WTC11 (cell line): ENCODE measurements at regions not wholly inside any gene's neighbourhood (a gene's known extent, or its start where the extent isn't known, plus 50 kb on each side); places are given as distances from the start of the nearest gene placed in this dataset.

Source experiments
- ATAC-seq: fragments of 200-7000 bp; cut with Tn5 transposase; 2 replicates; pipeline ENCODE4 v1.10.0; 2021; ENCODE audit warnings: mild to moderate bottlenecking, moderate library complexity
- CTCF ChIA-PET: fragments of 300-600 bp; sonication (Branson Sonifier 250); formaldehyde crosslinking; loops from one replicate; lab custom pipeline; 2021; ENCODE audit warnings: antibody characterized with exemption; lab: Charles Lee
- POLR2A ChIA-PET: fragments of 350-600 bp; sonication (Branson Sonifier 250); formaldehyde crosslinking; loops from one replicate; lab custom pipeline; 2021; ENCODE audit warnings: antibody characterized with exemption; lab: Charles Lee
- DNase-seq: peaks from one replicate; pipeline ENCODE4 v3.0.0; 2021; ENCODE audit warnings: low spot score
- H3K27ac Mint-ChIP-seq: 2 replicates; pipeline ENCODE4 v1.8.0; 2021; ENCODE audit warnings: mixed read lengths
- H3K27me3 Mint-ChIP-seq: 2 replicates; pipeline ENCODE4 v1.8.0; 2021; ENCODE audit warnings: low read depth, mild to moderate bottlenecking, moderate library complexity, mixed read lengths
- H3K36me3 Mint-ChIP-seq: 2 replicates; pipeline ENCODE4 v1.8.0; 2021; ENCODE audit warnings: mixed read lengths
- H3K4me1 Mint-ChIP-seq: 2 replicates; pipeline ENCODE4 v1.8.0; 2022; ENCODE audit warnings: mixed read lengths
- H3K4me3 Mint-ChIP-seq: 2 replicates; pipeline ENCODE4 v1.8.0; 2021; ENCODE audit warnings: mild to moderate bottlenecking, moderate library complexity, mixed read lengths
- H3K9me3 Mint-ChIP-seq: 2 replicates; pipeline ENCODE4 v1.8.0; 2021; ENCODE audit warnings: mixed read lengths
- AFF4 ChIP-seq: sonication (generic); formaldehyde crosslinking; IDR thresholded peaks from 2 replicates; pipeline ENCODE4 v1.8.1; 2023; ENCODE audit warnings: mild to moderate bottlenecking, missing genetic modification reagents, borderline replicate concordance
- GABPB1 ChIP-seq: sonication (generic); formaldehyde crosslinking; IDR thresholded peaks from 2 replicates; pipeline ENCODE4 v1.8.1; 2023; ENCODE audit warnings: mild to moderate bottlenecking, missing genetic modification reagents
- GTF2I ChIP-seq: fragments of 250-450 bp; sonication (Bioruptor Pico); conservative IDR thresholded peaks from 2 replicates; pipeline ENCODE4 v1.4.0; 2021; ENCODE audit warnings: mild to moderate bottlenecking
- MXD4 ChIP-seq: fragments of 250-450 bp; sonication (Bioruptor Pico); IDR thresholded peaks from 2 replicates; pipeline ENCODE4 v1.8.0; 2021; ENCODE audit warnings: mild to moderate bottlenecking, moderate library complexity, borderline replicate concordance
- OVOL2 ChIP-seq: fragments of 250-450 bp; sonication (Bioruptor Pico); IDR thresholded peaks from 2 replicates; pipeline ENCODE4 v1.9.0; 2021; ENCODE audit warnings: mild to moderate bottlenecking, borderline replicate concordance
- PRDM15 ChIP-seq: sonication (generic); formaldehyde crosslinking; IDR thresholded peaks from 2 replicates; pipeline ENCODE4 v1.8.0; 2022; ENCODE audit warnings: missing genetic modification reagents
- PRRX2 ChIP-seq: fragments of 250-450 bp; sonication (Bioruptor Pico); IDR thresholded peaks from 2 replicates; pipeline ENCODE4 v1.8.0; 2021; ENCODE audit warnings: mild to moderate bottlenecking
- TEAD4 ChIP-seq: sonication (generic); formaldehyde crosslinking; IDR thresholded peaks from 2 replicates; pipeline ENCODE4 v1.8.0; 2022; ENCODE audit warnings: mild to moderate bottlenecking, missing genetic modification reagents
- USF1 ChIP-seq: sonication (generic); formaldehyde crosslinking; IDR thresholded peaks from 2 replicates; pipeline ENCODE4 v1.8.0; 2022; ENCODE audit warnings: mild to moderate bottlenecking, missing genetic modification reagents
- TF ChIP-seq, protein P1 (sequence below): fragments of 250-450 bp; sonication (Bioruptor Pico); IDR thresholded peaks from 2 replicates; pipeline ENCODE4 v1.9.0; 2021; ENCODE audit warnings: moderate library complexity, mild to moderate bottlenecking, inconsistent platforms, borderline replicate concordance
- TF ChIP-seq, protein P2 (sequence below): fragments of 200-600 bp; IDR thresholded peaks from 2 replicates; pipeline ENCODE4 v1.8.0; 2022; ENCODE audit warnings: antibody characterized with exemption

DNA sequence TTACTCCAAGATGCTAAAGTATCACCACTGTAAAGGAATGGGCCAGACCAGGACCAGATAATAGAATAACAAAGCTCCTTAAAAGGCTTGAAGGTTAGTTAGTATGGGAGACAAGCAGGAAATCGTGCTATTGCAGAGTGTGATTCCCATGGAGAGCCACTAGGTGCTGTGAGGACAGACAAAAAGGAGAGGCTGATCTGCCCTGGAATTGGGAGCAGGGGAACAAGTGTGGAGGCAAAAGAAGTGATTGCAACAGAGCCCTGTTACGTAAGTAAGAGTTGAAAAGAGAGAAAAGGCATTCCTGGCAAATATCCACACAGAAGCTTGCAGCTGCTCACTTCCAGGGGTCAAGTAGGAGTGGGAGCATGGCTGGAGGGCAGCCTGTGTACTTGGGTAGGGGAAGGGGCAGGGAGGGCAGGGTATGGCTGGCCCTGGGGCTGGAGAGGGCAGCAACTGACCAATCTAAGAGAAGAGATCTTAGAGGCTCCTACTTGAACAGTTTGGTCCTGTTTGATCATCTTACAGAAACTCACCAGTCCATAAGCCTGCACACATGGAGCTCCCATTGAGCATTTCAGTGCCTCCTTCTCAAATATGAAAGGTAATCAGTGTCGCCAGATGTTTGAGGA lies 207.7 kb upstream of the GJB5 start:
- ChIA-PET POLR2A (no interaction called here), CTCF (interaction anchor here (0.6 to 1.7 kb wide), 22 partner anchors 9 to 544 kb away, joined by 3 to 17 read pairs (median 4); no protein-coding TSS in a partner anchor)
- Mint-ChIP-seq H3K9me3 (no peaks in the 10 kb centered on the region), H3K4me3 (no peak overlapping the region), H3K27me3 (peaks cover 10% of the 10 kb centered on the region), H3K36me3 (no peaks in the 10 kb centered on the region), H3K4me1 (peaks cover 4% of the 10 kb centered on the region; the same call in 1 of the 2 replicates), H3K27ac (no peak overlapping the region)
- TF ChIP-seq, protein P1, sequence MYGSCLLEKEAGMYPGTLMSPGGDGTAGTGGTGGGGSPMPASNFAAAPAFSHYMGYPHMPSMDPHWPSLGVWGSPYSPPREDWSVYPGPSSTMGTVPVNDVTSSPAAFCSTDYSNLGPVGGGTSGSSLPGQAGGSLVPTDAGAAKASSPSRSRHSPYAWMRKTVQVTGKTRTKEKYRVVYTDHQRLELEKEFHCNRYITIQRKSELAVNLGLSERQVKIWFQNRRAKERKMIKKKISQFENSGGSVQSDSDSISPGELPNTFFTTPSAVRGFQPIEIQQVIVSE (CRISPR knock-in tag), result no peak
- TF ChIP-seq OVOL2 (CRISPR knock-in tag), result no peak
- TF ChIP-seq USF1 (CRISPR knock-in tag), result no peak
- TF ChIP-seq, protein P2, sequence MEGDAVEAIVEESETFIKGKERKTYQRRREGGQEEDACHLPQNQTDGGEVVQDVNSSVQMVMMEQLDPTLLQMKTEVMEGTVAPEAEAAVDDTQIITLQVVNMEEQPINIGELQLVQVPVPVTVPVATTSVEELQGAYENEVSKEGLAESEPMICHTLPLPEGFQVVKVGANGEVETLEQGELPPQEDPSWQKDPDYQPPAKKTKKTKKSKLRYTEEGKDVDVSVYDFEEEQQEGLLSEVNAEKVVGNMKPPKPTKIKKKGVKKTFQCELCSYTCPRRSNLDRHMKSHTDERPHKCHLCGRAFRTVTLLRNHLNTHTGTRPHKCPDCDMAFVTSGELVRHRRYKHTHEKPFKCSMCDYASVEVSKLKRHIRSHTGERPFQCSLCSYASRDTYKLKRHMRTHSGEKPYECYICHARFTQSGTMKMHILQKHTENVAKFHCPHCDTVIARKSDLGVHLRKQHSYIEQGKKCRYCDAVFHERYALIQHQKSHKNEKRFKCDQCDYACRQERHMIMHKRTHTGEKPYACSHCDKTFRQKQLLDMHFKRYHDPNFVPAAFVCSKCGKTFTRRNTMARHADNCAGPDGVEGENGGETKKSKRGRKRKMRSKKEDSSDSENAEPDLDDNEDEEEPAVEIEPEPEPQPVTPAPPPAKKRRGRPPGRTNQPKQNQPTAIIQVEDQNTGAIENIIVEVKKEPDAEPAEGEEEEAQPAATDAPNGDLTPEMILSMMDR, result peak; percentile 39
- no peak for TF ChIP-seq MXD4 (CRISPR knock-in tag)
- 0 out of 2 replicates have a peak, but pooled peaks have one; percentile 33 for TF ChIP-seq TEAD4 (CRISPR knock-in tag)
- TF ChIP-seq PRDM15 (CRISPR knock-in tag), result no peak
- no peak for TF ChIP-seq GTF2I
- TF ChIP-seq PRRX2, result no peak
- TF ChIP-seq GABPB1, result no peak
- ATAC-seq (peak; percentile 97), DNase-seq (peak; percentile 35)

DNA sequence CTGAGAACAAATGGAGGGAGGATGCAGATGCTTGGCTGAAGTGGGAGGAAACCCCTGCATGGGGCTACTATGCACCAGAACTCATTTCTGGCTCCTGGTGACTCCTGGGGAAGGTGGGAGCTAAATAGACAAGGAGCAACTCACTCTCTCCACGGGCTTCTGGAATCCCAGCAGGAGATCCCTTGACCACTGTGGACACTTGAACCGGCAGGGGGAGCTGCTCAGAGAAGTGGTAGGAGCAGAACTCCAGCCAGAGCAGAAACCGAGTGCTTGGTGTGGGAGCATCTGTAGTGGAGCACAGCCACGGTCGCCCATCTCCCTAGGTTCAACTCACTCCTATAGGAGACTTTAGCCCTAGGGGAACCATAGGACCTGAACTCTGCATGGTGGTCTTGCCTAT lies 205.6 kb upstream of the GJB5 start:
- Mint-ChIP-seq H3K4me1 (peaks cover 4% of the 10 kb centered on the region; the same call in 1 of the 2 replicates), H3K27me3 (peaks cover 30% of the 10 kb centered on the region), H3K36me3 (no peaks in the 10 kb centered on the region), H3K27ac (no peak overlapping the region), H3K9me3 (no peaks in the 10 kb centered on the region; the same call in 1 of the 2 replicates), H3K4me3 (no peak overlapping the region)
- ATAC-seq (peak; percentile 72), DNase-seq (peak; percentile 80)
- ChIA-PET CTCF (interaction anchor here (0.6 to 1.4 kb wide), 8 partner anchors 10 to 194 kb away, joined by 3 to 7 read pairs (median 4); no protein-coding TSS in a partner anchor), POLR2A (no interaction called here)
- TF ChIP-seq, protein P2, result peak; percentile 32; the same call in 1 of the 2 replicates
- TF ChIP-seq USF1 (CRISPR knock-in tag), result no peak

GRCh38 chr1:34578306-34578705 lies 176.5 kb upstream of the GJB5 start:
- no peaks in the 10 kb centered on the region for H3K36me3 Mint-ChIP-seq
- ChIA-PET POLR2A (no interaction called here), CTCF (no interaction called here)
- H3K4me1 Mint-ChIP-seq, result no peaks in the 10 kb centered on the region
- H3K27ac Mint-ChIP-seq, result no peak overlapping the region
- peaks cover 8% of the 10 kb centered on the region for H3K27me3 Mint-ChIP-seq
- H3K4me3 Mint-ChIP-seq, result no peak overlapping the region
- H3K9me3 Mint-ChIP-seq, result peaks cover 4% of the 10 kb centered on the region
- DNase-seq (no peak), ATAC-seq (no peak)
- no peak for TF ChIP-seq AFF4
